Hepatocyte (in vitro differentiated cells): ENCODE measurements at regions not wholly inside any gene's neighbourhood (a gene's known extent, or its start where the extent isn't known, plus 50 kb on each side); places are given as distances from the start of the nearest gene placed in this dataset.

ENCODE experiments used
- EZH2 ChIP-seq: fragments of 200-600 bp; sonication (generic); IDR thresholded peaks from 2 replicates; pipeline ENCODE4 v1.6.1; 2016; ENCODE audit warnings: antibody characterized with exemption, mild to moderate bottlenecking, borderline replicate concordance
- EZH2phosphoT487 ChIP-seq: fragments of 200-600 bp; sonication (generic); IDR thresholded peaks from one replicate; pipeline ENCODE4 v1.6.1; 2018; ENCODE audit warnings: antibody characterized with exemption, mild to moderate bottlenecking, low read depth, moderate library complexity; ENCODE audit not compliant: unreplicated experiment, severe bottlenecking
- TF ChIP-seq, protein P1 (sequence below): fragments of 200-600 bp; sonication (generic); IDR thresholded peaks from 2 replicates; pipeline ENCODE4 v1.5.1; 2016; ENCODE audit warnings: antibody characterized with exemption, mild to moderate bottlenecking; ENCODE audit not compliant: poor library complexity

DNA sequence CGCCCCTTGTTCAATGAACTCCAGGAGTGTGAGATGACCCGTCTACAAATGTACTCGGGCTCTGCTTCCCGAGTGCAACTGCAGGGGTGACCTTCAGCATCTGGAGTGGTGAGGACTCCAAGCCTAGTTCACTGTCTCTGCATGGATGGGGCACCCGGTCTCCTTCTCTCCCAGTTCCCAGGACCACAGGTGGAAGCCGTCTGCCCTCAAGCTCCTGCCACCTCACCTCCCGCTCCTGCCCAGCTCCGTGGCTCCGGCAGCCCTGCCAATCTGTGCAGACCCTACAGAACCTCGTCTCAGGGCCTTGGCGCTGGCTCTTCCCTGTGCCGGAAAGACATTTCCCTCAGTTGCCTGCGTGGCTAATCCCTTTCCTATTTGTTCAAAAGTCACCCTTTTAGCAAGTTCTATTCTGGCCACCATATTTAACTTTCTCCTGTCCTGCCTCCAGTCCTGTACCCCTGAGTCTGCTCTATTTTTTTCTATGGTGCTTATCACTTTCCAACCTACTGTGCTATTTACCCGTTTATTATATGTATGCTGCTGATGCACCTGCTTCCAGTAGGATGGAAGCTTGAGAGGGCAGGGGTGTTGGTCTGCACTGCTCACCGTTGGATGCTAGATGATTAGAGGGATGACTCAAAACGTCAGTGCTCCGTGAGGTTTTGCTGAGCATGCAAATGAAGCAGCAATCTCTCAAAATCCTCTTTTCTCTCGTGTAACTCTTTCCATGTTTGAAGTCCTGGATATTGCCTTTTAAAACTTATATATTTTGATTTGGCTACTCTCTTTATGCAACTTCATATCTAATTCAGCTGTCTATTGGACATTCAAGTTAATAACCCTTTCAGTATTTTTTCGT is 641.4 kb downstream of the ACTR3B start:
- TF ChIP-seq EZH2 (no peak), EZH2phosphoT487 (no peak)
- TF ChIP-seq, protein P1, sequence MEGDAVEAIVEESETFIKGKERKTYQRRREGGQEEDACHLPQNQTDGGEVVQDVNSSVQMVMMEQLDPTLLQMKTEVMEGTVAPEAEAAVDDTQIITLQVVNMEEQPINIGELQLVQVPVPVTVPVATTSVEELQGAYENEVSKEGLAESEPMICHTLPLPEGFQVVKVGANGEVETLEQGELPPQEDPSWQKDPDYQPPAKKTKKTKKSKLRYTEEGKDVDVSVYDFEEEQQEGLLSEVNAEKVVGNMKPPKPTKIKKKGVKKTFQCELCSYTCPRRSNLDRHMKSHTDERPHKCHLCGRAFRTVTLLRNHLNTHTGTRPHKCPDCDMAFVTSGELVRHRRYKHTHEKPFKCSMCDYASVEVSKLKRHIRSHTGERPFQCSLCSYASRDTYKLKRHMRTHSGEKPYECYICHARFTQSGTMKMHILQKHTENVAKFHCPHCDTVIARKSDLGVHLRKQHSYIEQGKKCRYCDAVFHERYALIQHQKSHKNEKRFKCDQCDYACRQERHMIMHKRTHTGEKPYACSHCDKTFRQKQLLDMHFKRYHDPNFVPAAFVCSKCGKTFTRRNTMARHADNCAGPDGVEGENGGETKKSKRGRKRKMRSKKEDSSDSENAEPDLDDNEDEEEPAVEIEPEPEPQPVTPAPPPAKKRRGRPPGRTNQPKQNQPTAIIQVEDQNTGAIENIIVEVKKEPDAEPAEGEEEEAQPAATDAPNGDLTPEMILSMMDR, result no peak
